ENCODE measurements at regions not wholly inside any gene's neighbourhood (a gene's known extent, or its start where the extent isn't known, plus 50 kb on each side); places are given as distances from the start of the nearest gene placed in this dataset.
A peak's percentile ranks its signal among the peaks of the same experiment; 100 is the strongest.

GRCh38 chr3:89808680-89809197 is 701.3 kb downstream of the EPHA3 start:
- no peak overlapping the region for H3K4me3 ChIP-seq (ENCODE audit: low read length in 2 of 2)
- intact Hi-C loops (cut with DNase I) = no loop called here
- no peak overlapping the region for H3K27ac ChIP-seq (ENCODE audit: low read depth in 1 of 2, low read length in 2 of 2)
- ATAC-seq (ENCODE audit: low FRiP score) (no peak), DNase-seq (no peak)
- H3K9me3 ChIP-seq (ENCODE audit: control insufficient read depth, low read length) = peaks cover 3% of the 10 kb centered on the region
- H3K36me3 ChIP-seq (ENCODE audit: control insufficient read depth in 1 of 2, insufficient read depth in 2 of 2, low read length in 1 of 2) = no peaks in the 10 kb centered on the region
- no peaks in the 10 kb centered on the region for H3K4me1 ChIP-seq (ENCODE audit: control insufficient read depth in 1 of 2, insufficient read depth in 2 of 2, low read length in 2 of 2)
- H3K27me3 ChIP-seq (ENCODE audit: control insufficient read depth in 1 of 2, insufficient read depth in 2 of 2, low read length in 1 of 2) = no peaks in the 10 kb centered on the region

GRCh38 chr3:89813500-89813899 is 706.1 kb downstream of the EPHA3 start:
- ATAC-seq (ENCODE audit: low FRiP score) (no peak), DNase-seq (no peak)
- Histone ChIP-seq H3K36me3 (ENCODE audit: control insufficient read depth in 1 of 2, insufficient read depth in 2 of 2, low read length in 1 of 2) (no peaks in the 10 kb centered on the region), H3K27me3 (ENCODE audit: control insufficient read depth in 1 of 2, insufficient read depth in 2 of 2, low read length in 1 of 2) (no peaks in the 10 kb centered on the region), H3K4me1 (ENCODE audit: control insufficient read depth in 1 of 2, insufficient read depth in 2 of 2, low read length in 2 of 2) (no peaks in the 10 kb centered on the region), H3K4me3 (ENCODE audit: low read length in 2 of 2) (no peak overlapping the region), H3K9me3 (ENCODE audit: control insufficient read depth, low read length) (peaks cover 3% of the 10 kb centered on the region), H3K27ac (ENCODE audit: low read depth in 1 of 2, low read length in 2 of 2) (no peak overlapping the region)
- WGBS, 2 donors = 91 to 95% methylated on average over 1 of the region's 1 CpG
- intact Hi-C loops (cut with DNase I) = no loop called here

GRCh38 chr3:89841041-89841440 is 733.6 kb downstream of the EPHA3 start:
- Histone ChIP-seq H3K9me3 (ENCODE audit: control insufficient read depth, low read length) (no peaks in the 10 kb centered on the region), H3K36me3 (ENCODE audit: control insufficient read depth in 1 of 2, insufficient read depth in 2 of 2, low read length in 1 of 2) (no peaks in the 10 kb centered on the region), H3K27ac (ENCODE audit: low read depth in 1 of 2, low read length in 2 of 2) (no peak overlapping the region), H3K4me3 (ENCODE audit: low read length in 2 of 2) (no peak overlapping the region), H3K4me1 (ENCODE audit: control insufficient read depth in 1 of 2, insufficient read depth in 2 of 2, low read length in 2 of 2) (no peaks in the 10 kb centered on the region), H3K27me3 (ENCODE audit: control insufficient read depth in 1 of 2, insufficient read depth in 2 of 2, low read length in 1 of 2) (no peaks in the 10 kb centered on the region)
- ATAC-seq (ENCODE audit: low FRiP score) = no peak
- intact Hi-C loops (cut with DNase I) = no loop called here
- DNase-seq = no peak

- ATAC-seq (ENCODE audit: low FRiP score) = no peak
- no peaks in the 10 kb centered on the region for H3K4me1 ChIP-seq (ENCODE audit: control insufficient read depth in 1 of 2, insufficient read depth in 2 of 2, low read length in 2 of 2)
- H3K36me3 ChIP-seq (ENCODE audit: control insufficient read depth in 1 of 2, insufficient read depth in 2 of 2, low read length in 1 of 2) = no peaks in the 10 kb centered on the region
- H3K27me3 ChIP-seq (ENCODE audit: control insufficient read depth in 1 of 2, insufficient read depth in 2 of 2, low read length in 1 of 2) = no peaks in the 10 kb centered on the region
- H3K4me3 ChIP-seq (ENCODE audit: low read length in 2 of 2) = no peak overlapping the region
- intact Hi-C loops (cut with DNase I) = no loop called here
- 43 to 53% methylated on average over 1 of the region's 1 CpG for WGBS, 2 donors
- no peaks in the 10 kb centered on the region for H3K9me3 ChIP-seq (ENCODE audit: control insufficient read depth, low read length)
- H3K27ac ChIP-seq (ENCODE audit: low read depth in 1 of 2, low read length in 2 of 2) = no peak overlapping the region
- no peak for DNase-seq
Measured at GRCh38 chr3:89845053-89845452, 737.6 kb downstream of the EPHA3 start.

GRCh38 chr3:89847955-89848354 is 740.5 kb downstream of the EPHA3 start:
- intact Hi-C loops (cut with DNase I) = no loop called here

GRCh38 chr3:89851974-89852621 is 744.7 kb downstream of the EPHA3 start:
- DNase-seq (peak in 1 of 2 donors; percentile 66), ATAC-seq (ENCODE audit: low FRiP score) (no peak)
- WGBS, 2 donors = 21 to 26% methylated on average over 9 of the region's 9 CpGs
- H3K27ac ChIP-seq (ENCODE audit: low read depth in 1 of 2, low read length in 2 of 2) = no peak overlapping the region
- no peaks in the 10 kb centered on the region for H3K4me1 ChIP-seq (ENCODE audit: control insufficient read depth in 1 of 2, insufficient read depth in 2 of 2, low read length in 2 of 2)
- H3K4me3 ChIP-seq (ENCODE audit: low read length in 2 of 2) = no peak overlapping the region
- no peaks in the 10 kb centered on the region for H3K27me3 ChIP-seq (ENCODE audit: control insufficient read depth in 1 of 2, insufficient read depth in 2 of 2, low read length in 1 of 2)
- intact Hi-C loops (cut with DNase I) = loop anchor here in 1 of 2 donors (10.0 kb wide), 1 partner anchor 243 kb away; no protein-coding TSS in a partner anchor
- no peaks in the 10 kb centered on the region for H3K36me3 ChIP-seq (ENCODE audit: control insufficient read depth in 1 of 2, insufficient read depth in 2 of 2, low read length in 1 of 2)
- H3K9me3 ChIP-seq (ENCODE audit: control insufficient read depth, low read length) = no peaks in the 10 kb centered on the region

More at GRCh38 chr3:89847955-89848354, 740.5 kb downstream of the EPHA3 start:
- H3K4me3 ChIP-seq (ENCODE audit: low read length in 2 of 2) = no peak overlapping the region
- DNase-seq = no peak
- H3K27me3 ChIP-seq (ENCODE audit: control insufficient read depth in 1 of 2, insufficient read depth in 2 of 2, low read length in 1 of 2) = no peaks in the 10 kb centered on the region
- no peaks in the 10 kb centered on the region for H3K36me3 ChIP-seq (ENCODE audit: control insufficient read depth in 1 of 2, insufficient read depth in 2 of 2, low read length in 1 of 2)
- H3K4me1 ChIP-seq (ENCODE audit: control insufficient read depth in 1 of 2, insufficient read depth in 2 of 2, low read length in 2 of 2) = no peaks in the 10 kb centered on the region
- no peak for ATAC-seq (ENCODE audit: low FRiP score)
- WGBS, 2 donors = 61 to 67% methylated on average over 1 of the region's 1 CpG
- H3K9me3 ChIP-seq (ENCODE audit: control insufficient read depth, low read length) = no peaks in the 10 kb centered on the region
- no peak overlapping the region for H3K27ac ChIP-seq (ENCODE audit: low read depth in 1 of 2, low read length in 2 of 2)

GRCh38 chr3:89859757-89860156 is 752.3 kb downstream of the EPHA3 start:
- no peak for DNase-seq
- intact Hi-C loops (cut with DNase I) = loop anchor here in 1 of 2 donors (10.0 kb wide), 1 partner anchor 235 kb away; no protein-coding TSS in a partner anchor
- Histone ChIP-seq H3K27ac (ENCODE audit: low read depth in 1 of 2, low read length in 2 of 2) (no peak overlapping the region), H3K4me1 (ENCODE audit: control insufficient read depth in 1 of 2, insufficient read depth in 2 of 2, low read length in 2 of 2) (no peaks in the 10 kb centered on the region), H3K36me3 (ENCODE audit: control insufficient read depth in 1 of 2, insufficient read depth in 2 of 2, low read length in 1 of 2) (no peaks in the 10 kb centered on the region), H3K9me3 (ENCODE audit: control insufficient read depth, low read length) (no peaks in the 10 kb centered on the region), H3K4me3 (ENCODE audit: low read length in 2 of 2) (no peak overlapping the region), H3K27me3 (ENCODE audit: control insufficient read depth in 1 of 2, insufficient read depth in 2 of 2, low read length in 1 of 2) (no peaks in the 10 kb centered on the region)
- WGBS, 2 donors = 86 to 91% methylated on average over 2 of the region's 2 CpGs
- no peak for ATAC-seq (ENCODE audit: low FRiP score)

GRCh38 chr3:89867286-89867685 is 759.9 kb downstream of the EPHA3 start:
- Histone ChIP-seq H3K27me3 (ENCODE audit: control insufficient read depth in 1 of 2, insufficient read depth in 2 of 2, low read length in 1 of 2) (no peaks in the 10 kb centered on the region), H3K27ac (ENCODE audit: low read depth in 1 of 2, low read length in 2 of 2) (no peak overlapping the region), H3K4me1 (ENCODE audit: control insufficient read depth in 1 of 2, insufficient read depth in 2 of 2, low read length in 2 of 2) (no peaks in the 10 kb centered on the region), H3K36me3 (ENCODE audit: control insufficient read depth in 1 of 2, insufficient read depth in 2 of 2, low read length in 1 of 2) (no peaks in the 10 kb centered on the region), H3K4me3 (ENCODE audit: low read length in 2 of 2) (no peak overlapping the region), H3K9me3 (ENCODE audit: control insufficient read depth, low read length) (no peaks in the 10 kb centered on the region)
- no peak for DNase-seq
- WGBS, 2 donors = 85 to 97% methylated on average over 1 of the region's 1 CpG
- no peak for ATAC-seq (ENCODE audit: low FRiP score)
- intact Hi-C loops (cut with DNase I) = no loop called here

- 94 to 96% methylated on average over 3 of the region's 3 CpGs for WGBS, 2 donors
- no peak for DNase-seq
Measured at GRCh38 chr3:89876116-89876515, 768.7 kb downstream of the EPHA3 start.

More at GRCh38 chr3:89876116-89876515, 768.7 kb downstream of the EPHA3 start:
- no peaks in the 10 kb centered on the region for H3K27me3 ChIP-seq (ENCODE audit: control insufficient read depth in 1 of 2, insufficient read depth in 2 of 2, low read length in 1 of 2)
- H3K4me3 ChIP-seq (ENCODE audit: low read length in 2 of 2) = no peak overlapping the region
- H3K4me1 ChIP-seq (ENCODE audit: control insufficient read depth in 1 of 2, insufficient read depth in 2 of 2, low read length in 2 of 2) = no peaks in the 10 kb centered on the region
- no peaks in the 10 kb centered on the region for H3K9me3 ChIP-seq (ENCODE audit: control insufficient read depth, low read length)
- H3K36me3 ChIP-seq (ENCODE audit: control insufficient read depth in 1 of 2, insufficient read depth in 2 of 2, low read length in 1 of 2) = no peaks in the 10 kb centered on the region
- intact Hi-C loops (cut with DNase I) = no loop called here
- ATAC-seq (ENCODE audit: low FRiP score) = no peak
- H3K27ac ChIP-seq (ENCODE audit: low read depth in 1 of 2, low read length in 2 of 2) = no peak overlapping the region

Data from aorta (tissue), 5 donors.